ENCODE measurements at regions not wholly inside any gene's neighbourhood (a gene's known extent, or its start where the extent isn't known, plus 50 kb on each side); places are given as distances from the start of the nearest gene placed in this dataset.

- no peak for DNase-seq (ENCODE audit: extremely low read depth in 1 of 4, low spot score in 3 of 4)
- intact Hi-C loops (cut with micrococcal nuclease): no loop called here
- BruUV-seq (replicated peaks): no TSS peak
- no peaks in the 10 kb centered on the region for H3K9me3 ChIP-seq (replicated peaks; ENCODE audit: control insufficient read depth, insufficient read depth, low read depth, low read length)
- H3K4me1 ChIP-seq (replicated peaks in 1 of 2; ENCODE audit: control insufficient read depth in 2 of 2, insufficient read depth in 2 of 2, low read length in 2 of 2): no peaks in the 10 kb centered on the region
- ChIA-PET CTCF (ENCODE audit: low intra/inter-chr PET ratio) (no interaction called here), POLR2A (no interaction called here)
- no peak for ATAC-seq
- 0% methylated on average over 7 of the region's 7 CpGs for WGBS (ENCODE audit: insufficient coverage, low coverage, missing lambda C conversion rate)
- in situ Hi-C loops (cut with MboI): no loop called here
- H2AFZ ChIP-seq (ENCODE audit: low read depth, low read length): no peak overlapping the region
- TF ChIP-seq ZNF232 (CRISPR knock-in tag; IDR thresholded peaks at IDR 0.05) (no peak), CBFA2T3 (IDR thresholded peaks at IDR 0.05) (no peak), ZNF134 (CRISPR knock-in tag; conservative IDR thresholded peaks at IDR 0.05) (no peak), MAFG (tag; conservative IDR thresholded peaks at IDR 0.05) (no peak), POLR2B (IDR thresholded peaks at IDR 0.05; ENCODE audit: low read depth, partially characterized antibody) (no peak), SMAD3 (CRISPR knock-in tag; conservative IDR thresholded peaks at IDR 0.05) (no peak), CBX1 (IDR thresholded peaks at IDR 0.05; ENCODE audit: low read depth) (no peak), SMAD2 (IDR thresholded peaks at IDR 0.05; ENCODE audit: low read depth, low read length) (no peak), ETV5 (CRISPR knock-in tag; IDR thresholded peaks at IDR 0.05; ENCODE audit: low read depth) (no peak), ZNF511 (CRISPR knock-in tag; IDR thresholded peaks at IDR 0.05) (no peak), CTCF (IDR thresholded peaks at IDR 0.05 in 2 of 3, conservative IDR thresholded peaks at IDR 0.05 in 1 of 3; ENCODE audit: insufficient read depth in 2 of 3, low read depth in 1 of 3, low read length in 3 of 3) (no peak), SMARCC2 (IDR thresholded peaks at IDR 0.05; ENCODE audit: low read depth) (no peak), ATF1 (CRISPR knock-in tag; IDR thresholded peaks at IDR 0.05) (no peak), ATF1 (tag; IDR thresholded peaks at IDR 0.05) (no peak), BRF2 (IDR thresholded peaks at IDR 0.05; ENCODE audit: borderline replicate concordance, insufficient read depth, insufficient read length) (no peak), ZNF316 (IDR thresholded peaks at IDR 0.05) (no peak), GMEB1 (CRISPR knock-in tag; IDR thresholded peaks at IDR 0.05) (no peak)
- peaks cover 5 to 30% of the 10 kb centered on the region in 2 experiments; a peak in 3 of 5 replicates for H3K27me3 ChIP-seq (ENCODE audit: control insufficient read depth in 2 of 2, insufficient read depth in 2 of 2, low read length in 2 of 2)
- no peak overlapping the region for H3K9ac ChIP-seq (ENCODE audit: insufficient read depth in 1 of 2, low read depth in 2 of 2, low read length in 2 of 2)
- FAIRE-seq: no peak
- H3K4me3 ChIP-seq: no peak overlapping the region
- no peaks in the 10 kb centered on the region for H3K9me1 ChIP-seq (ENCODE audit: control insufficient read depth, insufficient read depth, low read length)
- H3K27ac ChIP-seq (ENCODE audit: extremely low read depth, low read depth, low read length): no peak overlapping the region
- no peaks in the 10 kb centered on the region for H3K79me2 ChIP-seq (ENCODE audit: control insufficient read depth, insufficient read depth, low read length)
- no peaks in the 10 kb centered on the region for H3K36me3 ChIP-seq (ENCODE audit: control insufficient read depth, insufficient read depth, low read length)
- H4K20me1 ChIP-seq (replicated peaks; ENCODE audit: control insufficient read depth, insufficient read depth, low read length): no peaks in the 10 kb centered on the region
- no peak overlapping the region for H3K4me2 ChIP-seq (ENCODE audit: insufficient read depth, low read length)
Observed at GRCh38 chr13:40191186-40191980, 475.1 kb downstream of the FOXO1 start.
